Bronchial epithelial cell (primary cell): ENCODE measurements at regions not wholly inside any gene's neighbourhood (a gene's known extent, or its start where the extent isn't known, plus 50 kb on each side); places are given as distances from the start of the nearest gene placed in this dataset.
"Not testable (repeated sequence)": the region's sequence is repeated elsewhere in the genome, so short reads cannot be mapped to it uniquely, and the experiment has no call there.

Source experiments
- DNase-seq: peaks from one replicate; pipeline ENCODE4 v3.0.0-alpha.2; 2010; ENCODE audit warnings: low read depth
- FAIRE-seq: peaks from 2 replicates; lab custom pipeline; 2011; peaks lifted over from hg19 to GRCh38; lab: Jason Lieb, UNC
- H3K27me3 ChIP-seq: 2 replicates; pipeline ENCODE4 v1.5.1; 2011; ENCODE audit warnings: low read length; ENCODE audit not compliant: control insufficient read depth, insufficient read depth
- H3K36me3 ChIP-seq: 2 replicates; pipeline ENCODE4 v1.5.1; 2011; ENCODE audit warnings: low read length; ENCODE audit not compliant: control insufficient read depth, insufficient read depth
- H3K4me3 ChIP-seq: 2 replicates; pipeline ENCODE4 v1.5.1; 2011; ENCODE audit warnings: mild to moderate bottlenecking, low read depth, low read length, control low read depth
- TF ChIP-seq, protein P1 (sequence below): IDR thresholded peaks from 2 replicates; pipeline ENCODE4 v1.5.1; 2011; ENCODE audit warnings: mild to moderate bottlenecking, moderate library complexity, low read length, control low read depth, inconsistent platforms; ENCODE audit not compliant: insufficient read depth, severe bottlenecking

- Histone ChIP-seq H3K36me3 (no peaks in the 10 kb centered on the region), H3K27me3 (no peaks in the 10 kb centered on the region), H3K4me3 (no peak overlapping the region)
- FAIRE-seq (no peak), DNase-seq (no peak)
- TF ChIP-seq, protein P1, sequence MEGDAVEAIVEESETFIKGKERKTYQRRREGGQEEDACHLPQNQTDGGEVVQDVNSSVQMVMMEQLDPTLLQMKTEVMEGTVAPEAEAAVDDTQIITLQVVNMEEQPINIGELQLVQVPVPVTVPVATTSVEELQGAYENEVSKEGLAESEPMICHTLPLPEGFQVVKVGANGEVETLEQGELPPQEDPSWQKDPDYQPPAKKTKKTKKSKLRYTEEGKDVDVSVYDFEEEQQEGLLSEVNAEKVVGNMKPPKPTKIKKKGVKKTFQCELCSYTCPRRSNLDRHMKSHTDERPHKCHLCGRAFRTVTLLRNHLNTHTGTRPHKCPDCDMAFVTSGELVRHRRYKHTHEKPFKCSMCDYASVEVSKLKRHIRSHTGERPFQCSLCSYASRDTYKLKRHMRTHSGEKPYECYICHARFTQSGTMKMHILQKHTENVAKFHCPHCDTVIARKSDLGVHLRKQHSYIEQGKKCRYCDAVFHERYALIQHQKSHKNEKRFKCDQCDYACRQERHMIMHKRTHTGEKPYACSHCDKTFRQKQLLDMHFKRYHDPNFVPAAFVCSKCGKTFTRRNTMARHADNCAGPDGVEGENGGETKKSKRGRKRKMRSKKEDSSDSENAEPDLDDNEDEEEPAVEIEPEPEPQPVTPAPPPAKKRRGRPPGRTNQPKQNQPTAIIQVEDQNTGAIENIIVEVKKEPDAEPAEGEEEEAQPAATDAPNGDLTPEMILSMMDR = no peak
Measured at GRCh38 chr2:62641936-62642335, 63.6 kb upstream of the EHBP1 start.

DNA sequence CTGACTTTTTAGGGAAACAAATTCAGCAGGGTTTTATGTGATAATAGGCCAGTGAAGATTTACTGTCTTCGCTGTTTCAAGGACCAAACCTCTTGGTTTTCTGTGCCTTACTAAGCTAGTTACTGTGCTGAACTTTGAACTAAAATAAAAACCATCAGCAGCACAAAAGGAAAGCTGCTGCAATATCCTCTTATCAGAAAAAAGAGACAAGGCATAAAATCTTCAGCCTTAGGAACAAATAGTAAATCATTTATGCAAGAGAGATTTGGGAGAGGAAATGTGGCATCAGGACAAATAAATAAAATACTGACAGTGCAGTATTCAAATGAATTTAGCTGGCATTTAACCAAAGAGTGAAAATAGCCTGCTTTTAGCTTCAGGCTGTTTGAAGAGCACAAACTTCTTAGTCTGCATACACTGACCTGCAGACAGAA lies 64.1 kb upstream of the EHBP1 start:
- no peaks in the 10 kb centered on the region for H3K36me3 ChIP-seq
- TF ChIP-seq, protein P1 = no peak
- no peak overlapping the region for H3K4me3 ChIP-seq
- DNase-seq (no peak), FAIRE-seq (no peak)
- no peaks in the 10 kb centered on the region for H3K27me3 ChIP-seq

GRCh38 chr2:62631160-62632085 lies 74.1 kb upstream of the EHBP1 start:
- H3K36me3 ChIP-seq = no peaks in the 10 kb centered on the region
- FAIRE-seq (no peak), DNase-seq (no peak)
- TF ChIP-seq, protein P1 = no peak
- no peak overlapping the region for H3K4me3 ChIP-seq
- H3K27me3 ChIP-seq = no peaks in the 10 kb centered on the region

GRCh38 chr2:62630206-62630605 lies 75.3 kb upstream of the EHBP1 start:
- FAIRE-seq, H3K36me3 ChIP-seq, H3K27me3 ChIP-seq, DNase-seq, H3K4me3 ChIP-seq: not testable (repeated sequence)

DNA sequence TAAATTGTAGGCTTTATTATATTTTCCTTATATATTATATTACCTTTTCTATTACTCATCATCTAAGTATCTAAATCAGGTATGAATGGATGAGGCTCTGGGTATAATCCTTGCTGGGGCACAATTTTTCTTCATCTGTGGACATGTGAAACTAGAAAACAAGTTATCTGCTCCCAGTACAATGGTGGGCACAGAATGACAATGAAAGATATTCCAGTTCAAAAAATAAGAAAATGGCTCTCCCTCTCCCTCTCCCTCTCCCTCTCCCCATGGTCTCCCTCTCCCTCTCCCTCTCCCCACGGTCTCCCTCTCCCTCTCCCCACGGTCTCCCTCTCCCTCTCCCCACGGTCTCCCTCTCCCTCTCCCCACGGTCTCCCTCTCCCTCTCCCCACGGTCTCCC lies 76.2 kb upstream of the EHBP1 start:
- H3K36me3 ChIP-seq, H3K4me3 ChIP-seq, H3K27me3 ChIP-seq, DNase-seq, FAIRE-seq: not testable (repeated sequence)

GRCh38 chr2:62627667-62628066 lies 77.8 kb upstream of the EHBP1 start:
- Histone ChIP-seq H3K36me3 (no peaks in the 10 kb centered on the region), H3K4me3 (no peak overlapping the region), H3K27me3 (no peaks in the 10 kb centered on the region)
- DNase-seq (no peak), FAIRE-seq (no peak)
- TF ChIP-seq, protein P1 = no peak
